ENCODE measurements at regions not wholly inside any gene's neighbourhood (a gene's known extent, or its start where the extent isn't known, plus 50 kb on each side); places are given as distances from the start of the nearest gene placed in this dataset.

GRCh38 chr18:76771192-76771799 is 51.1 kb upstream of the ZNF236 start:
- FAIRE-seq = no peak

GRCh38 chr18:76767954-76768353 is 54.4 kb upstream of the ZNF236 start:
- FAIRE-seq = no peak

DNA sequence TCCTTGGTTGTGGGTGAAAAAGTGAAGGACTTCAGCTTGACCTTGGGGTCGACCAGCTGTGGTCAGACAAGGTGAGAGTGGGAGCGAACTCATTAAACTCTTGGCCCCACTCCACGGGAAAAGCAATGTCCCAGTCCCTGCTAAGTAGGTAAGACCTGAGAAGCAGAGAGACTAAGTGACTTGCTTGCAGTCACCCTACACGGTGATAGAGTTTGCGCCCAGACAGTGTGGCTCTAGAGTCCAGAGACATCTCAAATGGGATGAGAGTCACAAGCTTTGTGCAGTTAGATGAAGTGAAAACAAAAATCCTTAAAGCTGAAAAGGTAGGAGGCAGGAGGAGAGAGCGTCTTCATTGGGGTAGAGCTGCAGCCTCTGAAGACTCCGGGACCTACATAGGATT is 55.9 kb upstream of the ZNF236 start:
- FAIRE-seq = no peak

GRCh38 chr18:76765649-76766048 is 56.7 kb upstream of the ZNF236 start:
- peak; percentile 30 for FAIRE-seq

DNA sequence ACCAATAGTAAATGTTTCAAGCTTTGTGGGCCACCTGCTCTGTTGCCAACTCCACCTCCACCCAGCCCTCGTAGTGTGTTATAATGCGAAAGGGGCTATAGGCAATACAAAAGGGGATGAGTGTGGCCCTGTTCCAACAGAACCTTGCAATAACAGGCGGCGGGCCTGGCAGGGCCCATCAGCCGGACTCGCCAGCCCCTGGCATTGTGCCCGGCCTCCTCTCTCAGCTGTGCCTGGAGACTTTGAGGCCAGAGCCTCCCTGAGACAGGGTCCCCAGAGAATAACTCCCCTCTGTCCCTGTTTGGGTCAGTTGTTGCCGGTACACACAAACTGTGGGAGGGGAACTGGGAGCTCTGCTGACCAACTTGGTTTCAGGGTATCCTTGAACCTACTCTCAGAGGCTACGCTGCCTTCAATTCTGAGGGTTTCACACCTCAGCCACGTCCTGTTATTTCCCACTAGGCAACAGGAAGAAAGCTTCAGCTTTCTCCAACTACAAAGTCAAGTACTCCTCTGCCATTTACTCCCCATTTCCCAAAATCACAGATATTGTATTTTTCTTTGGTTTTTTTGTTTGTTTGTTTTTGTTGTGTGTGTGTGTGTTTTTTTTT is 58.0 kb upstream of the ZNF236 start:
- no peak for FAIRE-seq

DNA sequence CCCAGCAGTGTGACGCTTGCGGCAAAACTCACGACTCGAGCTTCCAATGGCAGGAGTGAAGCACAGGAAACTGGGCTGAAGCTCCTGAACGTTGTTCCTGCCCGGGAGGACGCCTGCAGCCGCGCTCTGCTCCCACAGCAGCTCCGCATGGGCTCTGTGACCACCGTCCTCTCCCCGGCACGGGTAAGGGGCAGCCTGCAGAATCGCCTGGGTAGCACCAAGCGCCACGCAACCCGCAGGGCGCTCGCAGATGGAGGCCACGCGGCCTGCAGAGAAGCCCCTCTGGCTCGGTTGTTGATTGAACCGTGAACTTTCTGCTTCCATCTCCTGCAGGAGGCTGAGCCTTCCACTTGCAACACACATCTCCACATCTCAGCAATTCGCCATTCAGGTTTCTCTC is 63.3 kb upstream of the ZNF236 start:
- FAIRE-seq = no peak

DNA sequence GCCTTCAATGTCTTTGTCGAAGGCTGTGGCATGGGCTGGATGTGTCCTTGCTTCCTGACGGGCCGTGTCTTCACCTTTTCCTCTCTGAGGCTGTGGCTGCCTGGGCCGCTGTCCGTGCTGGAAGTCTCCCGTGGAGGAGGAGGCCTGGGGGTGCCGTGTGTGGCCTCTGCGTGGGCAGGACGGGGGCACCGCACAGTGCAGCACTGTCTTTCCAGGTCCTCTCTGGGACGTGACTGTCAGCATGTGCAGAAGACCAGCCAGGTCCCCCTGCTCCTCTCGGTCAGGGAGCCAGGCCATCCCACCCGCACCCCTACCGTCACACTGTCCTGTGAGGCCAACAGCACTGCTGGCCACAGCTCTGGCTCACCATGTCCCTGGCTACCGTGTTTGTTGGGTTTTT is 64.4 kb upstream of the ZNF236 start:
- FAIRE-seq = no peak

GRCh38 chr18:76757335-76757734 is 65.0 kb upstream of the ZNF236 start:
- no peak for FAIRE-seq

GRCh38 chr18:76756531-76757253 is 65.7 kb upstream of the ZNF236 start:
- no peak for FAIRE-seq

GRCh38 chr18:76754351-76754750 is 68.0 kb upstream of the ZNF236 start:
- FAIRE-seq = no peak

DNA sequence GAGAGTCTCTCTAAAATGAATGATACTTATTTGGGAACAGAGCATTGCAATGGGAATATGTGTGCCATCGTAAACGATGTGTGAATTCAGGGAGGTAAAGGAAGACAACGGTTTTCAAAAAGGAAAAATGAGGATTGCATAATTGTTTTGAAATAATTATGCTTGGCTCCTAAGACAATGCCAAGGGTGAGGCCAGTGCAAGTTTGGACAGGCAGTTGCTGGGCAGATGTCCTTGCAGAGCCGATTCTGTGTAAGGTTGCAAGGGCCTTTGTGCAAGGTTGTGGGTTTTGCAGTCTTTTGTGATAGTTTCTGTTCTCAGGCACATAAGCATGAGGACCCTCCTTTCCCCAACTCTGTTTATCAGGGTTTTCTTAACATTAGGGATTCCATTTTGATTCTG is 70.0 kb upstream of the ZNF236 start:
- FAIRE-seq = no peak

- FAIRE-seq = no peak
These were observed 71.2 kb upstream of the ZNF236 start for GRCh38 chr18:76750917-76751890.

GRCh38 chr18:76750269-76750668 is 72.1 kb upstream of the ZNF236 start:
- no peak for FAIRE-seq

GRCh38 chr18:76747676-76748075 is 74.7 kb upstream of the ZNF236 start:
- no peak for FAIRE-seq

DNA sequence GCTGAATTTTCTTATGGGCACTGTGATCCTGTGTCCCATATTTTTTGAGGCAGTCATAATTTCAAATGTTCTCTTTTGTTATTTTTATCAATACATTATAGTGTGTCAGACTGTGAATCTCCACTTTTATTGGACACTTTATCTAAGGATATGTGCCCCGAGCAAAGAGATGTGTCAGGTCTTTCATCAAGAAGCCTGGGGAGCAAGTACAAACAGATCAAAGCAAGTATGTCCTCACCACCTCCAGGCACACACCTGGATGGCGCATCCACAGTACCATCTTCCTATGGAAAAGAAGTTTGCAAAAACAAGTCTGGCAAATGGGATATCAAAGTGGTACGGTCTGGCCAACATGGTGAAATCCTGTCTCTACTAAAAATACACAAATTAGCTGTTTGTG is 81.0 kb upstream of the ZNF236 start:
- no peak for FAIRE-seq

GRCh38 chr18:76736309-76736708 is 86.0 kb upstream of the ZNF236 start:
- FAIRE-seq = no peak

DNA sequence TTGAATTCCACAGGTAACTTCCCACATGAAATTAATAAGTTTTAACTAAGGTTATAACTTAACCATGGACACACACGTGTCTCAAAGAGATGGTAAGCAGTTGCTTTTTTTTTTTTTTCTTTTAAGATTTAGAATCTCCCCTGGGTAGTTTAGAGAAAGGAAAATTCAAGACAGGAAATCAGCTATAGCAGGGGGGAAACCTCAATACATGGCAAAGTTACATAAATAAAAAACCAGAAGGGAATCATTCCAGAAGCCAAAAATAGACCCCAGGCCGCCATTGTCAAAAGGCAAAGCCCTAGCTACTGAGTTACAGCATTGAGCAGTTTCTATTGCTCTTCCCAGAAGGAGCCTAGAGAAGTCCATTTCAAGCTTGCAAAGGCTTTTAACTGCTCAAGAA is 91.5 kb upstream of the ZNF236 start:
- no peak for FAIRE-seq

DNA sequence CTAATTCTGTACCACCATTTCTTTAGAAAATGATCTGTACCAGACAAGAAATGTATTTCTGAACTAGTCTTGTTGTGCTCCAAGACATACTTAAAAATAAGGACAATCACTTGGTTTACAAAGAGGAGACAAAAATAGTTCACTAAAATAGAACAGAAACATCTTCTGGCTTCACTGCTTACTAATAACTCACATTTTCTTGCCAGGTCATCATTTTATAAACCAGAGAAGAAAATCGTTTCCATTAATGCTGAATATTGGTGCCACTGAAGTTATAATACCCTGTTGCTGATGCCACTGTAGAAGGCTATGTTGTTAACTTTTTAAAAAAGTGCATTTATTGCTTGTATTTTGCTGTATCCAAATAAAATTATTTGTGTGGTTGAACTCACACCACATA is 94.8 kb upstream of the ZNF236 start:
- FAIRE-seq = no peak

- FAIRE-seq = no peak
These were observed 96.9 kb upstream of the ZNF236 start for GRCh38 chr18:76725445-76725844.

GRCh38 chr18:76722224-76723061 is 99.9 kb upstream of the ZNF236 start:
- no peak for FAIRE-seq

DNA sequence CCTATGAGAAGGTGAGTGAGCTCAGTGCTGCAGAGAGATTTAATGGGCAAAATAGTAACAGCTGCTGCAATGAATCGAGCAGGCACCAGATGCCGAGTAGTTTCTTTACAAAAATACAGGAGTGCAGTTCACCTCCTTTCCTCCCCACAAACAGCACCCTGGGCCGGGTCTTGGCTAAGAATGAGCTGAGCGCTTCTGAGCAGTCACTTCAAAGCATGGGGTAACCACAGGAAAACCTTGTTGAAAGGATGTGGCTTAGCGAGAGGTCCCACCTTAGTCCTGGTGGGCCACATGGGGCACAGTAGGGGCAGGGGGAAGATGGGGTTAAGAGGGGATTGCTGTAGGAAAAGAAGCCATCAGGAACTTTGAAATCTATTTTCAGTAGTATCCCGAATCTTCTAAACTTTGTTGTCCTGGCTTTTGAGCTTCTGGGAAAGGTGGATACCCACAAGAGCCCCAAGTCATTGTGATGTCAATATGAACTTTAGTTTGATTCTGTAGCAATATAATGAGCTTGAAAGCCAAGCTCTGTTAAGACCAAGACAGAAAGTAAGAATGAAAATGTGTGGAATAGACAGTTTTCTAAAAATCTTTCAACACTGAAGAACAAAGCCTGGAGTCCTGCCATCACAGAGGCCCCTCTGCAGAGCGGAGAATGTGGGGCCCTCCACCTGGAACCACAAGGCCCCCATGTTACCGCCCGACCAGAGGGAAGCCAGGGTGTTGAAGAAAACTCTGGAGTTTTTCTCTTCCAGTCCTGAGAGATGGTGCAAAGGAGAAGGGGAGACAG is 101.0 kb upstream of the ZNF236 start:
- no peak for FAIRE-seq

DNA sequence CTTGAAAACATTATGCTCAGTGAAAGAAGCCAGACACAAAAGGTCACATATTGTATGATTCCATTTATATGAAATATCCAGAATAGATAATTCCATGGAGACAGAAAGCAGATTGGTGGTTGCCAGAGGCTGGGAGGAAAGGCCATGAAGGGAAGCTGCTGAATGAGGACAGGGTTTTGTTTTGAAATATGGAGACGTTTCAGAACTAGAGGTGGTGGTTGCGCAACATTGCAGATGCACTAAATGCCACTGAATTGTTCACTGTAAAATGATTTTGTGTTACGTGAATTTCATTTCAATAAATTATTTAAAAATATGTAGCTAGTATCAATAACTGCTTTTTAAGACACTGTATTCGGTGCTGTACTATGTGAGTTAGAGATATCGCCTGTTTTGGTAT is 101.7 kb upstream of the ZNF236 start:
- no peak for FAIRE-seq
